GM19395 (cell line): ENCODE measurements at regions not wholly inside any gene's neighbourhood (a gene's known extent, or its start where the extent isn't known, plus 50 kb on each side); places are given as distances from the start of the nearest gene placed in this dataset.
"Not testable (repeated sequence)": the region's sequence is repeated elsewhere in the genome, so short reads cannot be mapped to it uniquely, and the experiment has no call there.

Experiments used
- ATAC-seq: cut with Tn5 transposase; IDR thresholded peaks from one replicate; pipeline ENCODE4 v1.9.1; 2021; ENCODE audit warnings: mild to moderate bottlenecking, moderate library complexity; ENCODE audit not compliant: unreplicated experiment

DNA sequence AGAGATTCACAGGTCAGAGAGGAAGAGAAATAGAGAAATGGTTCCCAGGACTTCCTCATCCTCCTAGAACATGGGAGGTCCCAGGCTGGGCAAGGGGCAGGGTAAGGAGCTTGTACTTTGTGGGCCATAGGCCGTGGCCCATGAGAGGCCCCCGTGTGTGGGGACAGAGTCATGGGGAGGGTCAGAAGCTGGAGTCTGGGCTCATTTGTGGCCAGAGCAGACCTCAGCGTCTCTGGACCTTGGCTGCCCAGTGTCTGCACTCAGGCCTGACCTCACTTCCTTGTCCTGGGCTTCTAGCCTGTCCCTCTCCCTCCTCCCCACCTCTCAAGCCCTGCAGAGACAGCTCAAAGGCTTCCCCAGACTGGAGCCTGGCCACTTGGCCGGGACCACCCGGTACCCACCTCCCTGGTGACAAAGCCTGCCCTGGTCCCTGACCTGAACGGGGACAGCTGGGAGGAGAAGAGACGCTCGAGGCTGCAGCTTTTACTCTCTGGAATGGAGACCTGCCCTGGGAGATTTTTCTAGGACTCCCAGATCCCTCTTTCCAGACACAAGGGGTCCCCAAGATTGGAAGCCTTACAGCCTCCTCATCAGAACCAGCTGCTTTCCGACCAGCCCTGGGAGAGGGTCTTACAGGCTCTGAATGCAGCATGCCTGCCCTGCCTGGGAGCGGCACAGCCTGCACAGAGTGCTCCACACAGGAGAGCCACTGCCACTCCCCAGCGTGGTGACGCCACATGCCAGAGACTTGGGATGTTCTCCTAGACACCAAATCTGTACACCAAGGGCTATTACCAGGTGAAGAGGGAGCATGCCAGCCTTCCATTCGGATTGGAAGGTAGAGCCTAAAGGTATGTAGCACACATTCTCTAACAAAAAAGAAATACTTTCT lies 569.0 kb upstream of the B3GAT1 start:
- ATAC-seq = no peak

DNA sequence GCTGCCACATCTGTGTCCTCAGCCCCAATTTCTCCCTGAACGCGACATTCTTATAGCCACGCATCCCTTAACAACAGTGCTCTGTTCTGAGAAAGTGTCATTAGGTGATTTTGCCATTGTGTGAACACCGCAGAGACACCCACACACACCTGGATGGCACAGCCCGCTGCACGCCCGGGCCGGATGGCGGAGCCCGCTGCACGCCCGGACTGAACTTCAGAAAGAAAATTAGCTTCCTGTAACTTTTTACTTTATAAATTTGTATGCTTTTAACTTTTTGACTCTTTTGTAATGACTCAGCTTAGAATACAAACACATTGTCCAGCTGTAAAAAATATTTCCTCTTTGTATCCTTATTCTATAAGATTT lies 567.0 kb upstream of the B3GAT1 start:
- ATAC-seq = not testable (repeated sequence)

DNA sequence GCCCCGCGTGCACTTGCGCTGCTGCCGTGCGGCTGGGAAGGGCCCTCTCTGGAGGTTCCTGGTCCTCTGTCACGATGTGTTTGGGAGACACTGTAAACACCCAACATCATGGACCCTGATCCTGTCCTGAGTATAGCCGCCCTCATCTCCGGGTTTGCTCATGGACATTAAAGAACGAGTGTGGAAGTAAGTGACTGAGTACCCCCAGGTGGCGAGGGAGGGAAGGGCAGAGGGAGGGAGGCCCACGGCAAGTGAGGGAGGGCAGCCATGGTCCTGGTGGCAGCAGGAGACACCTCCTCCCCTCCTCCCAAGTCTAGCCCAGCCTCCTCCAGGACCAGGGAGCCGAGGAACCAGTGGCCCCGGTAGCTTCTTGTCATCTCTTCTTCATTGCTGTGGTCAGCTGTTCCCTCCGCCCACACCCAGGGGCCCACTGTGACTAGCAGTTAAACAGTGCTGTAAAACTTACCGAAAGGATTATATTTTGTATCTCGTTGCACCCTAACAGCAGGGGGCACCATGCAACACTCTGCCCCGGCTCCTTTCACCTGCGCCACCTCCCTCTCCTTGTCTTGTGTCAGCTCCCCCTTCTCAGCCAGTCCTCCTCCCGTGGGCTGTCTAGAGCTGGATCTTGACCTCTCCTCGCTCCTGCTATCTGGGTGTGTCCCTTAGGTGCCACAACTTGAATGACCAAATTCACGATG lies 566.5 kb upstream of the B3GAT1 start:
- no peak for ATAC-seq

DNA sequence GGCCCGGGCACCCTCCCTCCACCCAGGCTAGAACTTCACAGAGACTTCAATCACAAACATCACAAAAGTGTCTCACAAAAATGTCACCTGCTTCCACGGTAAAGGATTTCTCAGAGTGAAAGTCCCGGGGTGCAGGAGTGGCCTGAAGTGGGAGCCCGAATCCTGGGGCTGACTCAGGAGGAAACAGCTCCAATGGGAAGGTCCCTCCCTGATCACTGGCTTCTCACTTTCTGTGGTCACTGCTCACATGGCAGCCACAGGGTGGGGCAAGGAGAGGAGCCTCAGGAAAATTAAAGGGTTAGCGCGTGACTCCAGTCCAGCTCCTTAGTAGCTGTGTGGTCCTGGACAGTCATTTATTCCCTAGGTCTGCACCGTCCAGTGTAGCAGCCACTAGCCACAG lies 564.5 kb upstream of the B3GAT1 start:
- no peak for ATAC-seq

DNA sequence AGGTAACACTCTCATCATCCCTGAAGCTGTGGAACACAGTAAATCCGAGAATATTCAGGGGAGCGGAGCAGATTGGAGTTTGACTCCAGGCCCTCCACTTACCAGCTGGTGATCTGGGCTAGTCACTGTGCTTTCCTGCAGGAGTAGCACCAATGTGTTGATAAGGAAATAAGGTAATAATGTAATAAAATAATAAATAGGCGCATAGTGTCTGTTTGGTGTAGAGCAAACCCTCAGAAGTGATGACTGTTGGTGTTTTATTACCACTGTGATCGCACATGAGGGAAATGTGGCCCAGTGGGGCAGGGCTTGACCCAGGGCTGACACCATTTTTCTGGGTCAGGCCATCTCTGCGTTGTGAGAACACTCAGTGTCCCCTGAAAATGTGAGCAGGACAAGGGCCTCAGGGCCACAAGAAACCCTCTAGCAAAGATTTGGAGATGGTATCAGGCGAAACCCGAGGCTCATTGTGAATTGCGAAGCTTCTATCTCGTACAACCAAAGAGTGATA lies 563.9 kb upstream of the B3GAT1 start:
- no peak for ATAC-seq

DNA sequence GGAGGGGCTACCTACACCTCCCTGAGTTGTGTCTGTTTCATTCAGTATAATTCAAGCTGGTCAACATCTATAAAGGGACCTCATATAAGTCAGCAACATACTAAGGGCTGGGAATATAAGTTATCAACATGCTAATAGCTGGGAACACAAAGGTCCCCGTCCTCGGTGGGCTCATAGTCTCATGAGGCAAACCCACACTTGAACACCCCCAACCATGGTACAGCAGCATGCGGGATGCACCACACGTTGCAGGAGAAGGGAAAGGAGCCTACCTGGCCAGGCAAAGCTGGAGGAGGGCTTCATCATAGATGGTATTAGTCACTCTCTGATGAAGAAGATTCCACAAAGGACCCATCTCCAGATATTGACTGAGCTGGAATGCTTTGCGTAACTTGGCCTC lies 561.8 kb upstream of the B3GAT1 start:
- no peak for ATAC-seq

DNA sequence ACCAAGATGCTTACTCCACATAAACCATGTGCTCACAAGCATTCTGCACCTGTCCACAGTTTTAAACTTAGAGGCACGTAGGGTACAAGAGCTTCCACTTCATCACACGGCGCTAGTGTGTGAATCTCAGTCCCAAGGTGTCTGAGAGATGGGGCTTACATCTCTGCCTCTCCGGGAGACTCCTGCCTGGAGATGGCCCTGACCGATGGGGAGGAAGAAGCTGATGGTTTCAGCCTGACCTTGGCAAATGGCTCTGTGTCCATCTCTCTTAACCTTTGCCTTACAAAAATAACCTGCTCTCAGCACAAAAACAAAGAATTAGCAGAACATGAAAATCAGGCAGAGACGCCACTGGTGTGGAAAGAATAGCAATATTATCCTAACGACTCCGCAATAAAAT lies 559.3 kb upstream of the B3GAT1 start:
- ATAC-seq = no peak

DNA sequence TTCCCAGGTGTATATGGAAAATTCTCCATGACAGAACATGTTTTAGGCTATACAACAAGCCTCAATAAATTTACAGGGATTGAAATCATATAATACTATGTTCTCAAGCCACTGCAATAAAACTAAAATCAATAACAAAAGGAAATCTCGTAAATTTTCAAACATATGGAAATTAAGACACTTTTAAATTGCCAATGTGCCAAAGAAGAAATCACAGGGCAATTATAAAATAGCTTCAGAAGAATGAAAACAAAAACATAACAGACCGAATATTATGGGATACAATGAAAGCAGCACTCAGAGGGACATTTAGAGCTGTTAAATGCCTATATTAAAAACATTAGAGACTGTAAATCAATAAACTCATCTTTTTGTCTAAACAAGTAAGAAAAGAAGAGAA lies 555.7 kb upstream of the B3GAT1 start:
- ATAC-seq = no peak

DNA sequence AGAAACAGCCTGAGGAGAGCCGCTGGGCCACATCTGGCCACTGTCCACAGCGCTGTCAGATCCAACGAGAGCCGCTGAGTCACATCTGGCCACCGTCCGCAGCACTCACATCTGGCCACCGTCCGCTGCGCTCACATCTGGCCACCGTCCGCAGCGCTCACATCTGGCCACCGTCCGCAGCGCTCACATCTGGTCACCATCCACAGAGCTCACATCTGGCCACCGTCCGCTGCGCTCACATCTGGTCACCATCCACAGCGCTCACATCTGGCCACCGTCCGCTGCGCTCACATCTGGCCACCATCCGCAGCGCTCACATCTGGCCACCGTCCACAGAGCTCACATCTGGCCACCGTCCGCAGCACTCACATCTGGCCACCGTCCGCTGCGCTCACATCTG lies 549.3 kb upstream of the B3GAT1 start:
- not testable (repeated sequence) for ATAC-seq

DNA sequence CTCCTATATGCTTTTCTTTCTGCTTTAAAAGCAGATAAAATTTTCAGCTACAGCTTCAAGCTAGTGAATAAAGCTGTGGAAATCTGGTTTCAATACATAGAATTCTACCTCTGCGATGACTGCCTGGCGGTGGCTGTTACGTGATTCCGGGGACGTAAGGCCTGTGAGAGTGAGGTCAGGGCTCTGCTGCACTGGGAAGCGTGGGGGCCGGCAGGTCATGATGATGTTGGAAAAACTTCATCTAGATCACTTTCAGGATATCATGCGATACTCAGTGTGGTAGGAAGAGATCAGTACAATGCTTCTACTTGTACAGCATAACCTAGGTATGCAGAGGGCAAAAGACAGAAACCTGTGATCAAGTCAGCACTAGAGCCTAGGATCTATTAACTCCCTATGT lies 546.8 kb upstream of the B3GAT1 start:
- ATAC-seq = no peak

DNA sequence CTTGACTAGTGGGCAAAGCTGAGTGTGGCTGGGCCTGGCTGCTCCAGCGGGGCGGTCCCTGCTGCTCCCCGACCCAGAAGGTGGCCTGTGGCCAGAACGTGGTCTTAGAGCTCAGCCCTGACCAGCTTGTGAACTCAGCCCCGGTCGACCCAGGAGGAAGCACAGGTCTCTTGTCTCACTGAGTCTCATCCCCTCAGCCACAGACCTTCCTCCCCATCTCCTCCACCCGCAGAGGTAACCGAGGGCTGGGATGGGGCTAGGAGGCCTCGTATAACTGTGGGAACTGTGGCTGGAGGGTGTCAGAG lies 546.2 kb upstream of the B3GAT1 start:
- no peak for ATAC-seq

DNA sequence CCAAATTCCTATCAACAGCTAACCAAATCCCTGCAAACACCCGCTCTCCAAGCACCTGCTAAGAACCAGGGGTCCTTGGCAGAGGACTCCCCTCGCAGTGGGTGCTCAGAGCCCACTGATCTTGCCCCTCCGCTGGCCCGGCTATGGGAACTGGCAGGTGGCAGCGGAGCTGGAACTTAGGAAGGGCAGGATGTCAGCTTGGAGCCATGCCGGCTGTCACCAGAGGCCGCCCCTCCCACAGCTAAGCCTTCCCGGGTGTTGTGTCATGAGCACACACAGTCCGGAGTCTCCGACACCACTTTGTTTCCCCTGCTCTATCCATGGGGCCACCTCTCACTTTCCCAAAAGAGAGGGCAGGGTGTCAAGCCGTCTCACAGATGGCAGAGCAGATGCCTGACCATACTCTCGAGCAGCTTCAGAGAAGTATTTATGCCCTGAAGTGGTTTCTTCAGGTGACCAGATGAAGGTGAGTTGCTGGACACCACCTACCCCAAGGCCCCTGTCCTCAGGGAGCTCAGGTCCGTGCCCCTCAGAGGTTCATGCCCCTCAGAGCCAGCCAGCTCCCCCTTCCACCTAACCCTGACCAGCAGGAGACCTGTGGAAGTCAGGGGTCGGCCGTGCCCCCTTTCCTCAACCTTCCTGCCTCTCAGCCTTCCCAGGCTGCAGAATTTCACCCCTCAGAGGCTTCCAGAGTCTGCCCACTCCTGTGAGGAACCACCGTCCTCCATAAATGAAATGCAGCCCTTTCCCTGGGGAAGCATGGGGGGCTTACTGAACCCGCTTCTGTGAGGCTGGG lies 545.7 kb upstream of the B3GAT1 start:
- no peak for ATAC-seq

DNA sequence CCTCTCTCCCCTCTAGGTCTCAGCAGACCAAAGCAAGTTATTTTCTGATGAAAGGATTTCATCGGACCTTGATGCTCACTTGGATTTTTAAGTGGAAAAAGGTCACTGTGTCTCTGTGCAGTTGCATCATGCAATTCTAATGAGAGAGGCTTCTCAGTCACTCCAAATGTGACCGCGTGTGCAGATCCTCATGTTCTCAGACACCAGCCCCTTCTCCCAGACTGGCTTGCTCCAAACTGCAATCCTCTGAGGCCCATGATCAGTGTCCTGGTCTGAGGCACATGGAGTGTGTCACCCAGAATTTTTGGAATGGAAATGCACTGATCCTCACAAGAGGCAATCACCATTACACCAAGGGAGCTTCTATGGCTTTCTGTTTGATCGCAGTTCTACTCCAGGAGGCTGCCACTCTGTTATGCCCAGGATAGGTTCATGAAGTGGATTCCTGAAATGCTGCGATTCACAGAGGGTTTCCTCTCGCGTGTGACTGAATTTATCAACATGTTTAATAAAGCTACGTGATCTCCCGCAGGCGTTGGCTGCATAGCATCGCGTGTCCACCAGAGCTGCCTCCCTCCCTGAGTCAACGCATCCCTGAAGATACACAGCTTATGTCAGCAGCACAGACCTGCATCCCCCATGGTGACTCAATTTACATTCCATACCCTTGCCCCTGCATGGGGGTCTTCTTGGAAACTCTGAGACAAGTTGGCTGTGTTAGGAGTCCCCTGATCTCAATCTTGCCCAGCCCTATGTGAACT lies 544.6 kb upstream of the B3GAT1 start:
- ATAC-seq = no peak

DNA sequence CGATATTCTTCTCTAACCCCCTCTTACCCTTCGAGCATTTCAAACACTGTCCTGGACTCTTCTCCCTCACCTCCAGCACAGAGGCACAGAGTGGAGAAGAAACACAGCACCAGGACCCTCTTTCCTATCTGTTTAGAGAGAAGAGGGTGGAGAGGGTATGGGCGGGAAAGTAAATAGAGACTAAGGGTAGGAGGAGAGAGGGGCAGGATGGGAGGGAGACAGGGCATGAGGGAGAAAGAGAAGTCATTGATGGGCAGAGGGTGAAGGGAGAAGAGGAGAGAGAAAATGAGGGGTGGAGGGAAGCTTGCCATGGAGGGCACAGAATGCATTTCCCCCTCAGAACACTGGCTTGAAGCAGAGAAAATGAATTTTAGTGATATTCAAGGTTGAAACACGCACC lies 543.9 kb upstream of the B3GAT1 start:
- ATAC-seq = not testable (repeated sequence)

DNA sequence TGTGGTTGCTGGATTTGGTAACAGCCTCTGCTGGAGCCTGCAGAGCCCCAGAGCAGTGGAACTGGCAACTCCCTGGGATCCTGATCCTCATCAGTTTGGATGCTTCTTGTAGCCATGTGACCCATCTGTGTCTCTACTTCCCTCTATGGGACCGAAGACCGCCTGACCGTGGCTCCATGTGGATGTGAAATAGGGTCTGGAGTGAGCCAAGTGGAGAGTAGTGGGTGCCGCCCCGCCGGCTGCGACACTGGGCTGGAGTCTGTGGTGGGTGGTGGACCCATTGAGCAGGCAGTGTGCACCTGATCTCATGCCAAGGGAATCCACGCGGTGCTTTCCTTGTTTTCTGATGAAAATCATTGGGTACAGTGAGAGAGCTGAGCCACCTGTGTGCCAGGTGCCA lies 543.2 kb upstream of the B3GAT1 start:
- ATAC-seq = no peak

DNA sequence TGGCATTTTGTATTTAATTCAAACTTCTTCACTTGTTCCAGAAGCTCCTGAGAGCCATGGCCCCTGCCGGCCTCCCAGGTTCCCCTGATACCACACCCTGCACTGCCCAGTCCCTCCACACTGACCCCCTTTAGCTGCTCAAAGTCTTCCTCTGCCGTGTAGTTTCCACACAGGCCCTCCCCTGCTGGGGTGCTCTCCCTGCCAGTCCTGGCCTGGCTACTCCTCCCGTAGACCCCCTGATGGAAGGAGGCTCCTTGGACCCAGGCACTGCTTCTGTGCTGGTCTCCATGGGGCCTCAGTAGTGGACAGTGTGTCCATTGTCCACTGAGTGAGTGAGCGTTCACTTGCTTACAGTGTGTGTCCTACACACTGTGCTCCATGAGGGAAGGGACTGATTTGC lies 542.4 kb upstream of the B3GAT1 start:
- ATAC-seq = not testable (repeated sequence)

DNA sequence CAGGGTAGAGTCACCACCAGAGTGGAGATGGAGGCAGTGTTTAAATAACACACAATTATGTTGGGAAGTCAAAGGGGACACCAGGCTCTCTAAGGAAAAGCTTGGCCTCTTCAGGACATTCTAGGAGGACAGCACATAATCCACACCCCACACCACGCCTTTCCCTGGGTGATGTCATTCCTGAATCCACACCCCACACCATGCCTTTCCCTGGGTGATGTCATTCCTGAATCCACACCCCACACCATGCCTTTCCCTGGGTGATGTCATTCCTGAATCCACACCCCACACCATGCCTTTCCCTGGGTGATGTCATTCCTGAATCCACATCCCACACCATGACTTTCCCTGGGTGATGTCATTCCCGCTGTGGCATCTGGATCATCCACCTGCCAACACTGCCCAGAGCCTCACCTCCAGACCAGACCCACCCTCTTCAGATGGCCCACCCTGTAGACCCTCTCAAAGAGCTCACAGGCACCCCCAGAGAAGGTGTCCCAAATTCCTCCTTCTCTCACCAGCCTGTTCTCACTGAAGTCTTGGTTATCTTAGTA lies 541.5 kb upstream of the B3GAT1 start:
- not testable (repeated sequence) for ATAC-seq

DNA sequence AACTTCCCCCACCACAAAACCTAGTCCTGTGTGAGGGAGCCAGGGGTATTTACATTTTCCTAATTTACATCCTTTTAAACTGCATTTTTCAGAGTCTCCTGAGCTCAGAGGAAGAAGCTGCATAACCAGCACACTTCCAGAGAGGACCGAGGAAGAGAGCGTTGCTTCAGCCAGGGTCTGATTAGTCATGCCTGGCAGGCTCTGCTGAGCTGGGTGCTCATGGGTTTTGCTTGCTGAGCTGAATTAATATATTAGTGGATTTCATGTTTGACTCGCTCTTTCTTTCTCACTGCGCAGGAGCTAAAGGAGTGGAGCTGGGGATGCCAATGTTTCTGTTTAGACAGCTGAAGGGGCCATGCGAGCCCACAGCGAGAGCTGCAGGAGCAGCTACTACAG lies 539.3 kb upstream of the B3GAT1 start:
- no peak for ATAC-seq

DNA sequence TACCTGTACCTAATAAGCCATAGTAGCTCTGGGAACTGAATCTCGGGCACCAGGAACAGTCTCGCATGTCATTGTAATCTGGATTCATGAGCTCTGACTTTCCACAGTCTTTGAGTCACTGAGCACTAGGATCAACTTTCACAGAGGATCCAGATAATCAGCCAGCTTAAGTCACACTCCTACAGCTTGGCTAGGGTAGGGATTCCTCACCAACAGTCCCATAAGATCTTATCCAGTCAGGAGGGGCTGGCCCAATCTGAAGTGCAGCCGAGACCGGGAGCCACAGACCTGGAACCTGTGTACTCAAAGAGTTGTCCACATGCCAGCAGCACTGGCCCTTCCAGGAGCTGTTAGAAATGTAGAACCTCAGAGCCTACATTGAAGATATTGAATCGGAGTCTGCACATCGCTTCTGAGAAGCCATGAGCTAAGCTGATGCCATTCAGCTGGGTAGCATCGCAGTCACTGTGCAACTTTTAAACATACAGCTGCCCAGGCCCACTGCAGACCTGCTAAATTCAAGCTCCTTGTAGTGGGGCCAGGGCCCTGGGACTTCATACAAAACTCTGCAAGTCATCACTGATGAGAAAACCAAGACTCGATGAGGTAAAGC lies 538.8 kb upstream of the B3GAT1 start:
- ATAC-seq = no peak
